Heart right ventricle (tissue), 16 donors: ENCODE measurements at regions not wholly inside any gene's neighbourhood (a gene's known extent, or its start where the extent isn't known, plus 50 kb on each side); places are given as distances from the start of the nearest gene placed in this dataset.

ENCODE experiments used
- ATAC-seq, 8 donors: fragments of 200-7000 bp; cut with Tn5 transposase; one replicate each; pipeline ENCODE4 v1.9.1; 2020; ENCODE audit warnings: mild to moderate bottlenecking in 8 of 8, moderate library complexity in 8 of 8, moderate number of reproducible peaks in 1 of 8
- DNase-seq, 2 donors: peaks; one replicate each; pipeline ENCODE4 v3.0.0-alpha.2; 2020
- H3K27ac ChIP-seq, 10 donors: fragments of 200-600 bp; sonication (generic) in 2 of 10; one replicate each; pipeline versions ENCODE4 v1.5.0 to v1.8.0; 2020 to 2022; ENCODE audit warnings: mild to moderate bottlenecking in 3 of 10
- H3K27me3 ChIP-seq, 7 donors: fragments of 200-600 bp; one replicate each; pipeline ENCODE4 v1.8.0; 2021 to 2022; ENCODE audit warnings: mild to moderate bottlenecking in 2 of 7
- H3K36me3 ChIP-seq, 9 donors: fragments of 200-600 bp; sonication (generic) in 1 of 9; one replicate each; pipeline versions ENCODE4 v1.5.0 to v1.8.0; 2020 to 2022; ENCODE audit warnings: mild to moderate bottlenecking in 2 of 9
- H3K4me1 ChIP-seq, 9 donors: fragments of 200-600 bp; sonication (generic) in 1 of 9; one replicate each; pipeline versions ENCODE4 v1.5.0 to v1.8.0; 2020 to 2022; ENCODE audit warnings: mild to moderate bottlenecking in 4 of 9
- H3K4me3 ChIP-seq, 10 donors: fragments of 200-600 bp; sonication (generic) in 2 of 10; one replicate each; pipeline versions ENCODE4 v1.5.0 to v1.8.0; 2020 to 2022; ENCODE audit warnings: mild to moderate bottlenecking in 7 of 10, moderate library complexity in 2 of 10
- H3K9me3 ChIP-seq, 11 donors: fragments of 200-600 bp in 10 of 11; sonication (generic) in 2 of 11; one replicate each; pipeline versions ENCODE4 v1.5.0 to v1.8.0; 2013 to 2022; ENCODE audit warnings: mild to moderate bottlenecking in 2 of 11, control low read depth in 1 of 11, moderate library complexity in 1 of 11
- CTCF ChIP-seq, 9 donors: fragments of 200-600 bp; sonication (generic) in 2 of 9; IDR thresholded peaks; one replicate each; pipeline versions ENCODE4 v1.5.0 to v1.8.0; 2021 to 2022; ENCODE audit warnings: antibody characterized with exemption in 9 of 9, mild to moderate bottlenecking in 5 of 9, moderate library complexity in 1 of 9
- WGBS, 2 donors: extraction: QIAGEN DNeasy Blood & Tissue Kit; methylation state at CpG; one replicate each; pipeline ENCODE4 v1.1.7; 2013; ENCODE audit warnings: inconsistent platforms in 1 of 2; 5-methylcytosine and 5-hydroxymethylcytosine counted together
- intact Hi-C, 10 donors: fragments of 100-400 bp; cut with DNase I; formaldehyde crosslinking; loops; one replicate each; pipeline versions ENCODE4 v1.11.1 to v1.14.2; 2022
- donor health status: Arrhythmogenic right ventricular cardiomyopathy.
- donor health status: ischemic (EF 13 %, LVEDD 7.1; RV severe dilation, severe dysfunction).
- donor health status: healthy with polysubstance abuse.
- donor health status: DM: no; HTN: yes; CAD: no.
- donor health status: DM: no; HTN: no; CAD: no.
- donor health status: ischemic (EF 25% LVEDD 6.9; RV normal size, moderate dysfunction).
- donor health status: ischemic (EF 25% LVEDD 5.7; RV mildly dilated, moderate dysfunction).
- donor health status: healthy.
- donor health status: DM: yes; HTN: yes; CAD: no.
- donor health status: Ischemic cardiomyopathy.
- donor health status: ischemic (EF 35%, LVEDD 5.7; RV mildly dilated, moderate dysfunction).
- donor health status: nonischemic (EF 11% LVEDD 7.7; RV severe dilation, severe dysfunction).
- donor health status: DM: yes; HTN: yes; CAD: no.
- donor health status: PGD.
- donor health status: ischemic (EF 29% LVEDD 5.4; RV normal size, mild dysfunction).
- donor health status: nonischemic (EF 23%, LVEDD 6.1; RV moderate dilation, normal function).

GRCh38 chr1:192008281-192008825 lies 149.9 kb upstream of the RGS18 start:
- H3K9me3 ChIP-seq = peaks cover 0 to 5% (median 0%) of the 10 kb centered on the region in 11 donors
- DNase-seq (no peak), ATAC-seq (no peak)
- no peak for TF ChIP-seq CTCF (IDR thresholded peaks at IDR 0.05)
- 55 to 66% methylated on average over 1 of the region's 1 CpG for WGBS, 2 donors
- H3K36me3 ChIP-seq = no peaks in the 10 kb centered on the region
- no peak overlapping the region for H3K4me3 ChIP-seq
- intact Hi-C loops = no loop called here
- no peak overlapping the region for H3K27ac ChIP-seq
- no peaks in the 10 kb centered on the region for H3K27me3 ChIP-seq
- no peaks in the 10 kb centered on the region for H3K4me1 ChIP-seq

GRCh38 chr1:192010406-192010805 lies 147.9 kb upstream of the RGS18 start:
- DNase-seq = no peak
- 89 to 96% methylated on average over 1 of the region's 1 CpG for WGBS, 2 donors
- H3K4me1 ChIP-seq = no peaks in the 10 kb centered on the region
- H3K4me3 ChIP-seq = no peak overlapping the region
- H3K36me3 ChIP-seq = no peaks in the 10 kb centered on the region
- intact Hi-C loops = no loop called here
- H3K27ac ChIP-seq = no peak overlapping the region
- H3K27me3 ChIP-seq = no peaks in the 10 kb centered on the region
- no peak for ATAC-seq
- no peak for TF ChIP-seq CTCF (IDR thresholded peaks at IDR 0.05)
- peaks cover 0 to 5% (median 0%) of the 10 kb centered on the region in 11 donors for H3K9me3 ChIP-seq

DNA sequence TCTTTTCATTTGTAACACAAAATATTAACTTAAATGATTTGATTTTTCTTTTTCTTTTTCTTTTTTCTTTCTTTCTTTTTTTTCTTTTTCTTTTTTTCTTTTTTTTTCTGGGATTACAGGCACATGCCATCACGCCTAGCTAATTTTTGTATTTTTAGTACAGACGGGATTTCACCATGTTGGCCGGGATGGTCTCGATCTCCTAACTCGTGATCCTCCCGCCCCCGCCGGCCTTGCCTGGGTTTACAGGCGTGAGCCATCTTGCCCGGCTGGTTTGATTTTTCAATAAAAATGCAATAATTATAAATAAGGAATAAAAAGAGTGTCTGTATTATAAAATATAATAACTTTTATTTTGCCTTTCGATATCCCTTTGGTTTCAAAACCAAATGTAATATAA lies 146.7 kb upstream of the RGS18 start:
- H3K4me3 ChIP-seq = no peak overlapping the region
- H3K27ac ChIP-seq = no peak overlapping the region
- peaks cover 0 to 5% (median 0%) of the 10 kb centered on the region in 11 donors for H3K9me3 ChIP-seq
- no peaks in the 10 kb centered on the region for H3K27me3 ChIP-seq
- DNase-seq (no peak), ATAC-seq (no peak)
- intact Hi-C loops = no loop called here
- no peaks in the 10 kb centered on the region for H3K36me3 ChIP-seq
- no peaks in the 10 kb centered on the region for H3K4me1 ChIP-seq
- TF ChIP-seq CTCF (IDR thresholded peaks at IDR 0.05) = no peak
- 93% methylated on average over 11 of the region's 11 CpGs for WGBS, 2 donors

DNA sequence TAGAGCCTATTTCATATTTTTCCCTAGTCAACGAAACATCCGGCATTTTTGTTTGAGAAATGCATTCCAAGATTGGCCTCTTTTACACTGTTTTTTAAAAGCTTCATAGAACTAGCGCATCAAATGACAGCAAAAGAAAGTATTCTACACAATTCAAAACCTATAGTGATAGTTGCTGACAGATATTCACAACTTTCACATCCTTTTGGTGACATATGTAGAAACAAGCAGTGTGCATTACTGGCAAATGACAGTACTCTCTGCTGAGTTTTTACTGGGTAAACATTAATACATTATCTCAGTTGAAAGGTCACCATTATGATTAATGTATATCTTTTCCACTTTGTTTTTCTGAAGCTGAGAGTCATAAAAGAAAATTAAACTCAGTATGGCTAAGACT lies 135.4 kb upstream of the RGS18 start:
- Histone ChIP-seq H3K9me3 (peaks cover 0 to 16% (median 0%) of the 10 kb centered on the region in 11 donors), H3K4me3 (no peak overlapping the region), H3K27ac (no peak overlapping the region), H3K4me1 (no peaks in the 10 kb centered on the region), H3K27me3 (no peaks in the 10 kb centered on the region), H3K36me3 (no peaks in the 10 kb centered on the region)
- no peak for TF ChIP-seq CTCF (IDR thresholded peaks at IDR 0.05)
- DNase-seq (no peak), ATAC-seq (no peak)
- 89 to 91% methylated on average over 3 of the region's 3 CpGs for WGBS, 2 donors
- intact Hi-C loops = no loop called here
